HPDE6-E6E7 (cell line): ENCODE measurements at regions not wholly inside any gene's neighbourhood (a gene's known extent, or its start where the extent isn't known, plus 50 kb on each side); places are given as distances from the start of the nearest gene placed in this dataset.

Source experiments
- DNase-seq: peaks from one replicate; pipeline ENCODE4 v3.0.0; 2011; ENCODE audit warnings: missing footprints; ENCODE audit errors: extremely low spot score

DNA sequence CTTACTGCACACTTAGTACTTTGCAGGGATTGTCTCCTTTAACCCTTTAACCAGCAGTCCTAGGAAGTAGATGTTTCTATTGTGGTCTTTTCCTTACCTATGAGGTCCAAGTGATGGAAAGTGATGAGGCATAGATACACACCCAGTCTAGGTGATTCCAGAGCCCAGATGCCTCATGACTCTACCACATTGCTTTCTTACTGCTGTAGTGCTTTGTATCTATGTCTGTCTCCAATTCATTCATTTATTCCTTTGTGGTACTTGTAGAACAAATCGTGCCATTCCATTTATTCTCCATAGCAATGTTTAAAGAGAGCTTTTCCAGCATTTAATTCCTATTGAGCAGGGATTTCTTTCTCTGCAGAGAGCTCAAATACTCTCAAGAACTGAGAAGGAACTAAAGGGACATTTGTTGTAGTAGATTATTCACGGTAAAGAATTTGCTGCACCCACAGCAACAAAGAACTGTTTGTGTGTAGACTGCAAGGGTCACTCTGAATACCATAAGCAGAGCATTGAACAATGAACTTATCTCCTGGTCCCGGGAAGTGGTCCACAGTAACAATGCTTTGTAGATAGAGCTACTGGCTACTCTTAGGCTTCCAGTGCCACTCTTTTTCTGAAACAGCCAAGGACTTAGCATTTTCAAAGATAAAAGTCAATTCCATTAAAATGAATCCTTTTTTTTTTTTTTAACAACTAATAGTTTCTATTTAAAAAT lies 337.0 kb downstream of the PTEN start:
- DNase-seq = no peak

- DNase-seq = no peak
Observed at GRCh38 chr10:88205842-88206446, 342.5 kb downstream of the PTEN start.

DNA sequence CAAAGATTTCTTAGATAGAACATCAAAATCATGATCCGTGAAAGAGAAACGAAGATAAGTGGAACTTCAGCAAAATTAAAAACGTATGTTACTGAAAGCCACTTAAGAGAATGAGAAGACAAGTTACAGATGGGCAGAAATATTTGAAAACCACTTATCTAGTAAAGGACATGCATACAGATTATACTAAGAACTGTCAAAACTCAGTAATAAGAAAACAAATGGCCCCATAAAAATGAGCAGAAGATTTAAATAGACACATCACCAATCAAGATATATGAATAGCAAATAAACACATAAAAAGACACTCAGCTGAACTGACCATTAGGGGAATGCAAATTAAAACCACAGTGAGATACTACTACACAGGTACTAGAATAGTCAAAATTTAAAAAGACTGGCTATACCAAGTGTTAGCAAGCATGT lies 343.7 kb downstream of the PTEN start:
- DNase-seq = no peak

GRCh38 chr10:88209231-88209630 lies 345.8 kb downstream of the PTEN start:
- no peak for DNase-seq

- no peak for DNase-seq
Observed at GRCh38 chr10:88209837-88210561, 346.6 kb downstream of the PTEN start.

DNA sequence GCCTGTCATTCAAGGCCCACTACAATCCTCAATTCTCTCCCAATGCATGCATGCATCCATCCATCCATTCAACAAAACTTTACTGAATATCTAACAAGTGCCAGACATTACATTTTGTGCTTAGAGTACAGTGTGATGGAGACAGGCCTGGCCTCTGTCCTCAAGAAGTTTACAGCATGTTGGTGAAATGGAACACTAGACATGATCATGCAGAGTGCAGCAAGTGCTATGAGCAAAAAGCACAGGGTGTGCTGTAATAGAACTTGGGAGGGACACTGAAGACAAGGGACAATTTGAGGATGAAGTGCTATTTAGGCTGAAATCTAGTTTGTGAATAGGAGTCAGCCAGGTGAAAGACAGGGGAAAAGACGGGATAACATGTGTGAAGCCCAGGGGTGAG lies 347.8 kb downstream of the PTEN start:
- no peak for DNase-seq

DNA sequence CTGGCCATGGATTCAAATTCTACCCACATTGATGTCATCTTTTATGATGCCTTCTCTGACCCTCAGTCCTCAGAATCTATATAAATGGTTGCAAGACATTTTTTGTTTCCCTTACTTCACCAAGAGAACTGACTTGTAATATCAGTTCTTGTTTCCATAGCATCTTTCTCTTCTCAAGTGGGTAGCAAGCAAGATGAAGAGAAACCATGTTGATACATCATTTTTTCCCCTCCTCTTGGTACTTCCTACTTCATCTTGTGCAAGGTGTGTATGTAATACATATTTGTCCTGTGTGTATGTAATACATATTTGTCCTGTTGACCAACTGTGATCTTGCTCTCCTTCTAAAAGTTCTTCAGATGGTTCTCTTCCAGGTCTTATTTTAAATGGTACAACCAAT lies 348.6 kb downstream of the PTEN start:
- DNase-seq = no peak

DNA sequence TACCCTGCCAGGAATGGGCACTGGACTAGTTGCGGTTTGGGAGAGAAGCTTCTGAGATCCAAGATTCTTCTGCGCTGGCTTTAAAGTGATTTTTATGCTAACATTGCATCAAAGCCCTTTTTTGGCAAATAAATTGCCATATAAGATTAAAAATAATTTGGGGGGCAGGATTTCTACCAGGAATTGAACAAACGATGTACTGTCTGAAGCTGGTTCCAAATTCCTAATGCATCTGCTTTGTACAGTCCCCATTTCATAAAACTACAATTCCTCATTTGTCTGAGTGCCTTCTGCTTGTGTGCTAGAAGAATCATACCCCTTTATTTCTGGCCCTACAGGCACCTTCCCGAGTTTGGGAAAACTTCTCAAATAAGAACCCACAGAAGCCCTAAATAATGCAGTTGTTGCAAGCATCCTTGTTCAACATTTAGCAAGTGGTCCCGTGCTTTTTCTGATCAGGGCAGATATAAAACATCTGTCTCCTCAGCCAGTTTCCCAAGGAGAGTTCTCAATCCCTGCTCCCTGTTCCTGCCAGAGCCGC lies 349.7 kb downstream of the PTEN start:
- DNase-seq = no peak

DNA sequence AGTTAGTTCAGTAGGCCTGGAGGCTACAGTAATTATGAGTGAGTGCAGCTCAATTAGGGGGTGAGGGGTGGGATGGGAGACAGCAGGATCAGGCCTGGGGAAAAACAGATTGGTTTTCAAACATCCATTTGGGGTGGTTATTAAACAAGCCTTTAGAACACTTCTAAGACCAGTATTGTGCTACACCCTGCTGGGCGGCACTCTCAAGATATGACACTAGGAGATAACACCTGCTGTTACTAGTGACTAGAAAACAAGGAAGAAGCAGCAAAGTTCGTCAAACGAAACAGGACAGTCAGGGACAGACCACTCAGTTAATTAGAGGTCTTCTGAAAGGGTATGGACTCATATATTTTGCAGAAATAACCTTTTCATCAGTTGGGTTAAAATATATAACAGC lies 353.6 kb downstream of the PTEN start:
- no peak for DNase-seq

DNA sequence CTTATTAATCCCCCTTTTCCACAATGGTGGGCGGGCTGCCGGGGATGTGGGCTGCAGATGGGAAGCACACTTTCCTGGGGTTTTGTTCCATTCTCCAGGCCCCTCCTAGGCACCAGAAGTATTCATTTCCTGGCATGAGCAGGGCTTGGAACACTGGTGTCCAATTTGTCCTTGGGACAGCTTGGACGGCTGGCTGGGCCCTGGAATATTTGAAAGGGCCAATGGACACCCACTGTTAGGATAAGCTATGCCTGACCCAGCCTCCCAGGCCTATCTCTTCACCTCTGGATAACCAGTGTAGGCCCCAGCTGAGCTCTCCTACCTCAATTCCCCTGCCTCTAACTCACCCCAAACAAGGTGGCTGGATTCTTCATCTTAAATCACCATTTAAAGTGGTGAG lies 354.9 kb downstream of the PTEN start:
- no peak for DNase-seq

DNA sequence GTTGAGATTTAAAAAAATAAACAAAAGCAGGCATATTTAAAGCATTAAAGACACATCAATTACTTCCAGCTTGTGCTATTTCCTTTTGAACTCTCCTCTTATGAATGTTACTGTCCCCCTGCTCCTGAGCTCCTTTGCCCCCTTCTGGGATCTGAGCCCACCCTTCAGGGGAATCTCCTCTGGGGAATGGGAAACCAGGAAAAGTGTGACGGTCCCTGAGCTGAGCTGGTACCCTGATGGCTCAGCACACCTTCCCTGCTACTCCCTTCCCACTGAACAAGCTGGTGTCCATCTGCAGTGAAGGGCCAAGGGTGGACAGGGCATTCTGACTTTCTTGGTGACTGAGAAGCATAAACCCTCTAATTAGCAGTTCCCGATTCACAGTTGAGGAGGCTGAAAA lies 356.3 kb downstream of the PTEN start:
- DNase-seq = no peak

- DNase-seq = no peak
Observed at GRCh38 chr10:88221010-88221973, 357.9 kb downstream of the PTEN start.

DNA sequence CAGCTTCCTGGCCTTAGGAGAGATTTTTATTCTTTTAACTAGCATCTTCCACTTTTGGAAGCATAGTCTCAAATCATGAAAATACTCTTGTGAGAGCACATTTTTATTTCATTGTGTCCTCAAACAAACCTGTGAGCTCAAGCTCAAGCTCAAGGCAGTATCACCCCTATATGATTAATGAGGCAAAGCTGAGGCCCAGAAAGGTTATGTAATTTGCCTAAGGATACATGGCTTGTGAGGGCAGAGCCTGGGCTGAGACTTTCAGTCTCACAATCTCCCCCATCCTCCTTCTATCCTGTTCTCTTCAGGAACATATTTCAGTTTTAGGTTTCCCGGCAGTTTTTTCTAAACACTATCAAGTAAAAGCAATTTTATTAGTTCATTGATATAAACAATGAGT lies 359.5 kb downstream of the PTEN start:
- no peak for DNase-seq
